CD4-positive, alpha-beta T cell (primary cell): ENCODE measurements at regions not wholly inside any gene's neighbourhood (a gene's known extent, or its start where the extent isn't known, plus 50 kb on each side); places are given as distances from the start of the nearest gene placed in this dataset.

Experiments used
- ATAC-seq: fragments of 200-7000 bp; cut with Tn5 transposase; one replicate; pipeline ENCODE4 v1.10.0; 2022; ENCODE audit warnings: mild to moderate bottlenecking; ENCODE audit not compliant: poor library complexity
- CTCF ChIA-PET: fragments of 350-600 bp; sonication (Branson Sonifier 250); formaldehyde crosslinking; loops from one replicate; lab custom pipeline; 2021; ENCODE audit warnings: antibody characterized with exemption, inconsistent platforms; lab: Charles Lee
- POLR2A ChIA-PET: fragments of 350-600 bp; sonication (Branson Sonifier 250); formaldehyde crosslinking; loops from one replicate; lab custom pipeline; 2021; ENCODE audit warnings: antibody characterized with exemption, inconsistent platforms; lab: Charles Lee
- DNase-seq, 14 experiments: peaks; one replicate each; pipeline ENCODE4 v3.0.0-alpha.2; 2013 to 2020; ENCODE audit warnings: mixed read lengths in 2 of 14
- H3K27ac ChIP-seq, 2 donors: one replicate each; pipeline versions ENCODE4 v1.5.1 to v1.7.0; 2013; ENCODE audit warnings: low read length in 2 of 2, low read depth in 1 of 2, mild to moderate bottlenecking in 1 of 2
- H3K27me3 ChIP-seq, 2 experiments: 1 replicate in 1 of 2; 2 replicates in 1 of 2; pipeline versions ENCODE4 v1.6.1 to v1.7.0; 2013; ENCODE audit warnings: low read length in 2 of 2, control low read depth in 1 of 2, mild to moderate bottlenecking in 1 of 2, moderate library complexity in 1 of 2; ENCODE audit not compliant: insufficient read depth in 2 of 2, control insufficient read depth in 1 of 2
- H3K36me3 ChIP-seq: one replicate; pipeline ENCODE4 v1.6.1; 2013; ENCODE audit warnings: low read length, control low read depth; ENCODE audit not compliant: insufficient read depth
- H3K4me1 ChIP-seq: one replicate; pipeline ENCODE4 v1.6.1; 2013; ENCODE audit warnings: low read length, control low read depth; ENCODE audit not compliant: insufficient read depth
- H3K4me3 ChIP-seq: one replicate; pipeline ENCODE4 v1.5.1; 2013; ENCODE audit warnings: mild to moderate bottlenecking, low read length, moderate library complexity
- H3K9me3 ChIP-seq, 2 experiments: 1 replicate in 1 of 2; 2 replicates in 1 of 2; pipeline versions ENCODE4 v1.6.1 to v1.7.0; 2013; ENCODE audit warnings: low read length in 2 of 2, mild to moderate bottlenecking in 2 of 2, control low read depth in 1 of 2, moderate library complexity in 1 of 2; ENCODE audit not compliant: control insufficient read depth in 1 of 2, insufficient read depth in 1 of 2
- H3K27ac Mint-ChIP-seq: one replicate; pipeline ENCODE4 v1.8.0; 2020; ENCODE audit warnings: mixed read lengths
- H3K27me3 Mint-ChIP-seq: one replicate; pipeline ENCODE4 v1.8.0; 2021; ENCODE audit warnings: mixed read lengths
- H3K36me3 Mint-ChIP-seq: one replicate; pipeline ENCODE4 v1.8.0; 2021; ENCODE audit warnings: low read depth, mixed read lengths
- H3K4me1 Mint-ChIP-seq: one replicate; pipeline ENCODE4 v1.8.0; 2021; ENCODE audit warnings: low read depth, mixed read lengths
- H3K4me3 Mint-ChIP-seq: one replicate; pipeline ENCODE4 v1.8.0; 2020; ENCODE audit warnings: mild to moderate bottlenecking, mixed read lengths
- H3K9me3 Mint-ChIP-seq: one replicate; pipeline ENCODE4 v1.8.0; 2020; ENCODE audit warnings: mixed read lengths
- intact Hi-C, 2 experiments: fragments of 100-400 bp; cut with DNase I in 1 of 2; cut with micrococcal nuclease in 1 of 2; formaldehyde crosslinking; loops; one replicate each; pipeline versions ENCODE4 v1.15.1 to v1.9.0; 2023 to 2025; cut with DNase I, micrococcal nuclease
- TF ChIP-seq, protein P1 (sequence below): fragments of 200-600 bp; IDR thresholded peaks from one replicate; pipeline ENCODE4 v1.8.0; 2022; ENCODE audit warnings: antibody characterized with exemption, mild to moderate bottlenecking

DNA sequence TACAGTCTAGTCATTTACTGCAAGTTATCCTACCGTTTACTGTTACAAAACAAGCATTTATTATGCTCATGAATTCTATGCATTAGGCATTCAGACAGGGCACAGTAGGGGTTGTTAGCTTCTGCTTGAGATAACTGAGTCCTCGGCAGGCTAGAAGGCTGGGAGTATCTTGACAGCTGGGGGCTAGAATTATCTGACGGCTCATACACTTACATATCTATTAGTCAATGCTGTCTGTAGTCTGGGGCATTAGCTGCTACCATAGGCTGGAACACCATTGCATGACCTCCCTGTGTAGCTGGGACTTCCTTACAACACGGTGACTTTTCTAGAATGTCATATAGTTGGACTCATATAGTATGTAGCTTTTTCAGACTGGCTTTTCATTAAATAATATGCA lies 61.9 kb upstream of the ALK start:
- Histone ChIP-seq H3K27me3 (peaks cover 2 to 3% of the 10 kb centered on the region in 2 experiments), H3K4me3 (no peak overlapping the region), H3K4me1 (no peaks in the 10 kb centered on the region), H3K9me3 (no peaks in the 10 kb centered on the region), H3K27ac (no peak overlapping the region), H3K36me3 (no peaks in the 10 kb centered on the region)
- no peaks in the 10 kb centered on the region for H3K36me3 Mint-ChIP-seq
- H3K27ac Mint-ChIP-seq = no peak overlapping the region
- H3K4me3 Mint-ChIP-seq = no peak overlapping the region
- no peaks in the 10 kb centered on the region for H3K27me3 Mint-ChIP-seq
- intact Hi-C loops = no loop called here
- no peaks in the 10 kb centered on the region for H3K4me1 Mint-ChIP-seq
- TF ChIP-seq, protein P1, sequence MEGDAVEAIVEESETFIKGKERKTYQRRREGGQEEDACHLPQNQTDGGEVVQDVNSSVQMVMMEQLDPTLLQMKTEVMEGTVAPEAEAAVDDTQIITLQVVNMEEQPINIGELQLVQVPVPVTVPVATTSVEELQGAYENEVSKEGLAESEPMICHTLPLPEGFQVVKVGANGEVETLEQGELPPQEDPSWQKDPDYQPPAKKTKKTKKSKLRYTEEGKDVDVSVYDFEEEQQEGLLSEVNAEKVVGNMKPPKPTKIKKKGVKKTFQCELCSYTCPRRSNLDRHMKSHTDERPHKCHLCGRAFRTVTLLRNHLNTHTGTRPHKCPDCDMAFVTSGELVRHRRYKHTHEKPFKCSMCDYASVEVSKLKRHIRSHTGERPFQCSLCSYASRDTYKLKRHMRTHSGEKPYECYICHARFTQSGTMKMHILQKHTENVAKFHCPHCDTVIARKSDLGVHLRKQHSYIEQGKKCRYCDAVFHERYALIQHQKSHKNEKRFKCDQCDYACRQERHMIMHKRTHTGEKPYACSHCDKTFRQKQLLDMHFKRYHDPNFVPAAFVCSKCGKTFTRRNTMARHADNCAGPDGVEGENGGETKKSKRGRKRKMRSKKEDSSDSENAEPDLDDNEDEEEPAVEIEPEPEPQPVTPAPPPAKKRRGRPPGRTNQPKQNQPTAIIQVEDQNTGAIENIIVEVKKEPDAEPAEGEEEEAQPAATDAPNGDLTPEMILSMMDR = no peak
- POLR2A ChIA-PET = no interaction called here
- CTCF ChIA-PET = no interaction called here
- H3K9me3 Mint-ChIP-seq = no peaks in the 10 kb centered on the region
- no peak for ATAC-seq
- DNase-seq = no peak

DNA sequence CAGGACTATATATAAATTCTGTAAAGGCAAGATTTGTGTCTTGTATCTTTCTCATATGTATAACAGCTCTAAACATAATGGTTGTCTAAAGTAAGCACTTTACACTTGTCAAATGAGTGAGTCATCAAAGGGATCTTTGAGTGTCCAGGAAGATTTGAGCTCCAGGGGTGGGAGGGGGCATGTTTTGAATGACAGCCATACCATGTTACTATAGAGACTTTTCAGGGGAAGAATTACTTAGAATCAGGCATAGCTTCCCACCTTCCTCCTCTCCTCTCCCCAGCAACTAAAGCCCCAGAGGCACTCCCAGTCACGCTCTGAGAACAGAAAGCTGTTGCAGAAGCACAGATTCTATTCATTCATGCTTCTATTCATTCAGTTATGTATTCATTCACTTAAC lies 65.8 kb upstream of the ALK start:
- Mint-ChIP-seq H3K27ac (no peak overlapping the region), H3K36me3 (no peaks in the 10 kb centered on the region), H3K4me1 (no peaks in the 10 kb centered on the region), H3K9me3 (no peaks in the 10 kb centered on the region), H3K4me3 (no peak overlapping the region), H3K27me3 (no peaks in the 10 kb centered on the region)
- Histone ChIP-seq H3K36me3 (no peaks in the 10 kb centered on the region), H3K4me3 (no peak overlapping the region), H3K9me3 (no peaks in the 10 kb centered on the region), H3K27ac (no peak overlapping the region), H3K4me1 (no peaks in the 10 kb centered on the region), H3K27me3 (peaks cover 2 to 3% of the 10 kb centered on the region in 2 experiments)
- ChIA-PET POLR2A (no interaction called here), CTCF (no interaction called here)
- TF ChIP-seq, protein P1 = no peak
- DNase-seq (no peak), ATAC-seq (no peak)
- intact Hi-C loops = no loop called here

DNA sequence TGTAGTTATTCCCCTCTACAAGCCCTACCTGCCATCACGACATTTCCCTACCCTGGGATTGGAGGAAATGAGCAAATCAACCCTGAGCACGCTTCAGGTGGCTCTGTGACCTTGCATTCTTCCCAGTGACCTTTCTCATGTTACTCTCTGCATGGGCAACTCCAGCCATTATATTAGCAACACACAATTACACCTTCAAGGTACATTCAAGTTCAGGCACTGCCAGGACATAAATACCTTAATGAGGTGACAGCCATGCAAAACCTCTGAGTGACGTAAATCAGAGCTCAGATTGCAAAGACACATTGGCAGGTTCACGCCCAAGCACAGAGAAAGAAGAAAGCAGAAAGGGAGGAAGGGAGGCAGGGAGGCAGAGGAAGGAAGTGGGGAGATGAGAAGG lies 68.7 kb upstream of the ALK start:
- Mint-ChIP-seq H3K36me3 (no peaks in the 10 kb centered on the region), H3K27me3 (peaks cover 17% of the 10 kb centered on the region), H3K9me3 (no peaks in the 10 kb centered on the region), H3K27ac (no peak overlapping the region), H3K4me1 (no peaks in the 10 kb centered on the region), H3K4me3 (no peak overlapping the region)
- intact Hi-C loops = no loop called here
- no peak for DNase-seq
- no peak overlapping the region for H3K4me3 ChIP-seq
- TF ChIP-seq, protein P1 = no peak
- no peaks in the 10 kb centered on the region for H3K4me1 ChIP-seq
- H3K9me3 ChIP-seq = no peaks in the 10 kb centered on the region
- no peaks in the 10 kb centered on the region for H3K36me3 ChIP-seq
- CTCF ChIA-PET = no interaction called here
- no peak overlapping the region for H3K27ac ChIP-seq
- ATAC-seq = no peak
- H3K27me3 ChIP-seq = peaks cover 2 to 6% of the 10 kb centered on the region in 2 experiments
- POLR2A ChIA-PET = no interaction called here
